ENCODE measurements at regions not wholly inside any gene's neighbourhood (a gene's known extent, or its start where the extent isn't known, plus 50 kb on each side); places are given as distances from the start of the nearest gene placed in this dataset.
A peak's percentile ranks its signal among the peaks of the same experiment; 100 is the strongest.

- DNase-seq, result no peak
Measured at GRCh38 chrX:125826080-125826479, 340.0 kb downstream of the DCAF12L2 start.

GRCh38 chrX:125826774-125827451 lies 339.2 kb downstream of the DCAF12L2 start:
- DNase-seq, result no peak

GRCh38 chrX:125846271-125846670 lies 319.8 kb downstream of the DCAF12L2 start:
- no peak for DNase-seq

GRCh38 chrX:125850693-125851092 lies 315.4 kb downstream of the DCAF12L2 start:
- no peak for DNase-seq

- DNase-seq, result no peak
Measured at GRCh38 chrX:125883169-125883568, 282.9 kb downstream of the DCAF12L2 start.

GRCh38 chrX:125894947-125895346 lies 271.1 kb downstream of the DCAF12L2 start:
- DNase-seq, result no peak

- no peak for DNase-seq
Measured at GRCh38 chrX:125895518-125895917, 270.6 kb downstream of the DCAF12L2 start.

- DNase-seq, result no peak
Measured at GRCh38 chrX:125926295-125926694, 239.8 kb downstream of the DCAF12L2 start.

GRCh38 chrX:125940985-125941384 lies 225.1 kb downstream of the DCAF12L2 start:
- DNase-seq, result no peak

- peak; percentile 17 for DNase-seq
Measured at GRCh38 chrX:125947501-125947900, 218.6 kb downstream of the DCAF12L2 start.

- no peak for DNase-seq
Measured at GRCh38 chrX:125952973-125953372, 213.1 kb downstream of the DCAF12L2 start.

GRCh38 chrX:125953814-125954213 lies 212.3 kb downstream of the DCAF12L2 start:
- peak; percentile 0 for DNase-seq

GRCh38 chrX:125954236-125954635 lies 211.9 kb downstream of the DCAF12L2 start:
- DNase-seq, result peak; percentile 0

GRCh38 chrX:125977851-125978250 lies 188.2 kb downstream of the DCAF12L2 start:
- DNase-seq, result no peak

GRCh38 chrX:125998432-125998831 lies 167.7 kb downstream of the DCAF12L2 start:
- no peak for DNase-seq

- DNase-seq, result no peak
Measured at GRCh38 chrX:126027229-126027628, 138.9 kb downstream of the DCAF12L2 start.

GRCh38 chrX:126030021-126030420 lies 136.1 kb downstream of the DCAF12L2 start:
- no peak for DNase-seq

- DNase-seq, result no peak
Measured at GRCh38 chrX:126063984-126064383, 102.1 kb downstream of the DCAF12L2 start.

- DNase-seq, result no peak
Measured at GRCh38 chrX:126064901-126065541, 101.1 kb downstream of the DCAF12L2 start.

GRCh38 chrX:126065901-126066660 lies 100.0 kb downstream of the DCAF12L2 start:
- DNase-seq, result no peak
